AG09309 (cell line): ENCODE measurements at regions not wholly inside any gene's neighbourhood (a gene's known extent, or its start where the extent isn't known, plus 50 kb on each side); places are given as distances from the start of the nearest gene placed in this dataset.
"Not testable (repeated sequence)": the region's sequence is repeated elsewhere in the genome, so short reads cannot be mapped to it uniquely, and the experiment has no call there.

Source experiments
- DNase-seq: peaks from one replicate; pipeline ENCODE4 v3.0.0-alpha.2; 2010; ENCODE audit warnings: low read depth
- H3K4me3 ChIP-seq: 2 replicates; pipeline ENCODE4 v1.5.1; 2011; ENCODE audit warnings: mild to moderate bottlenecking, low read depth, low read length, moderate library complexity; ENCODE audit not compliant: control insufficient read depth
- TF ChIP-seq, protein P1 (sequence below): IDR thresholded peaks from 2 replicates; pipeline ENCODE4 v1.5.1; 2011; ENCODE audit warnings: mild to moderate bottlenecking, low read depth, low read length, inconsistent platforms; ENCODE audit not compliant: insufficient read depth, control insufficient read depth; ENCODE audit errors: missing control alignments

DNA sequence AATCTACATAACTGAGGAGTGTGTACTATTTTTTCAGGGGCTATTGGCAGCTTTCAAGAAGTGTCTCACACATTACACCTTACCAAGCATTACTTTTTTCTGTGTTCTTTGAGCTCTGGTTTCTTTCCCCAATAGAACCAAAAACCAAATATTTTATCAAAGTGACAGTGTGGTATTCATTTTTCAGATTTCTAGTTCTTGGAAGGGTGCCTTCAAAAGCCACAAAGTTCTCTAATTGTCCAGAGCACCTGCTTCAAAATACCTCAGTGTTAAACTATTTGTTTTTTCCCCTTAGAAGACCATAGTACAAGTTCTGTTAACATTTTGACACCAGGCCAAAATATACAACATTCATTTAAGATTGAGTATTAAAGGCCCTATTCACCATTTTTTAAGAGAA lies 515.7 kb downstream of the ETNK1 start:
- no peak overlapping the region for H3K4me3 ChIP-seq
- no peak for DNase-seq
- TF ChIP-seq, protein P1, sequence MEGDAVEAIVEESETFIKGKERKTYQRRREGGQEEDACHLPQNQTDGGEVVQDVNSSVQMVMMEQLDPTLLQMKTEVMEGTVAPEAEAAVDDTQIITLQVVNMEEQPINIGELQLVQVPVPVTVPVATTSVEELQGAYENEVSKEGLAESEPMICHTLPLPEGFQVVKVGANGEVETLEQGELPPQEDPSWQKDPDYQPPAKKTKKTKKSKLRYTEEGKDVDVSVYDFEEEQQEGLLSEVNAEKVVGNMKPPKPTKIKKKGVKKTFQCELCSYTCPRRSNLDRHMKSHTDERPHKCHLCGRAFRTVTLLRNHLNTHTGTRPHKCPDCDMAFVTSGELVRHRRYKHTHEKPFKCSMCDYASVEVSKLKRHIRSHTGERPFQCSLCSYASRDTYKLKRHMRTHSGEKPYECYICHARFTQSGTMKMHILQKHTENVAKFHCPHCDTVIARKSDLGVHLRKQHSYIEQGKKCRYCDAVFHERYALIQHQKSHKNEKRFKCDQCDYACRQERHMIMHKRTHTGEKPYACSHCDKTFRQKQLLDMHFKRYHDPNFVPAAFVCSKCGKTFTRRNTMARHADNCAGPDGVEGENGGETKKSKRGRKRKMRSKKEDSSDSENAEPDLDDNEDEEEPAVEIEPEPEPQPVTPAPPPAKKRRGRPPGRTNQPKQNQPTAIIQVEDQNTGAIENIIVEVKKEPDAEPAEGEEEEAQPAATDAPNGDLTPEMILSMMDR, result no peak

DNA sequence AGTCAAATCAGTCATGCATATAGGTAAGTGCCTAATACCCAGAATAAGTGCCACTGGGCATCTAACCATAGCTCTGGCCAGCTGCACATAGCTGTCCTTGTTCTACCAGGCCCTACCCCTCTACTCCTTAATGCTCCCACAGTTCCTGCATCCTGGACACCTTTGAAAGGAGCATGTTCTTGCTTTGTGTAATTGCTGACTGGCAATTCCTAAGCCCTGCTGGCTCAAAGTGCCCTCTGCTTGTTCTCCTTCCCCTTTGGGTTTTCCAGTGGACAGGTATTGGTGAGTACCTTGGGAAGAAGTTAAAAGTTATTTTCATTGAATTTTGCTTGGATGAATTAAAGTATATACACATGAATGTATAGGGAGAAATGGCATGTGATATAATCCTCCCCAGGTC lies 516.4 kb downstream of the ETNK1 start:
- no peak for DNase-seq
- TF ChIP-seq, protein P1, result no peak
- no peak overlapping the region for H3K4me3 ChIP-seq

DNA sequence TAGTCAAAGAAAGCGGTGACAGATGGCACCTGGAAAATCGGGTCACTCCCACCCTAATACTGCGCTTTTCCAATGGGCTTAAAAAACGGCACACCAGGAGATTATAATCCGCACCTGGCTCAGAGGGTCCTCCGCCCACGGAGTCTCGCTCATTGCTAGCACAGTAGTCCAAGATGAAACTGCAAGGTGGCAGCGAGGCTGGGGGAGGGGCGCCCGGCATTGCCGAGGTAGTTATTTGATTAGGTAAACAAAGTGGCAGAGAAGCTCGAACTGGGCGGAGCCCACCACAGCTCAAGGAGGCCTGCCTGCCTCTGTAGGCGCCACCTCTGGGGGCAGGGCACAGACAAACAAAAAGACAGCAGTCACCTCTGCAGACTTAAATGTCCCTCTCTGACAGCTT lies 521.1 kb downstream of the ETNK1 start:
- DNase-seq, H3K4me3 ChIP-seq: not testable (repeated sequence)

DNA sequence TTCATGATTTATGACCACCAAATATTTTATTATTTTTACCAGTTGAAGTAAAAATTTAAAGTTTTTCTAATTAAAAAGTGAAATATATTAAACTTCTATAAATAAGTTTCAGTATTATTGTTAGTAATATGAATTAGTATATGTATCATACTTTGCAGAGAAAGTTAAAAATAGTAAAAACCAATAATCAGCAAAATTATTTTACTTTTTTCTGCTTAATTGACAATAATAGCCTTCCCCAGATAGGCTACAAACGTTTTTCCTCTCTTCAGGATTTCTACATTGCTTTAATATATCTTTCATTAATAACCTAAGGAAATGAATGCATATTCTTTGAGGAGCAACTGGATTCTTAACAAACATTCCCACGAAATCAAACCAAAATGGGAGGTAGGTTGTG lies 543.5 kb downstream of the ETNK1 start:
- TF ChIP-seq, protein P1, result no peak
- H3K4me3 ChIP-seq, result no peak overlapping the region
- DNase-seq, result no peak

DNA sequence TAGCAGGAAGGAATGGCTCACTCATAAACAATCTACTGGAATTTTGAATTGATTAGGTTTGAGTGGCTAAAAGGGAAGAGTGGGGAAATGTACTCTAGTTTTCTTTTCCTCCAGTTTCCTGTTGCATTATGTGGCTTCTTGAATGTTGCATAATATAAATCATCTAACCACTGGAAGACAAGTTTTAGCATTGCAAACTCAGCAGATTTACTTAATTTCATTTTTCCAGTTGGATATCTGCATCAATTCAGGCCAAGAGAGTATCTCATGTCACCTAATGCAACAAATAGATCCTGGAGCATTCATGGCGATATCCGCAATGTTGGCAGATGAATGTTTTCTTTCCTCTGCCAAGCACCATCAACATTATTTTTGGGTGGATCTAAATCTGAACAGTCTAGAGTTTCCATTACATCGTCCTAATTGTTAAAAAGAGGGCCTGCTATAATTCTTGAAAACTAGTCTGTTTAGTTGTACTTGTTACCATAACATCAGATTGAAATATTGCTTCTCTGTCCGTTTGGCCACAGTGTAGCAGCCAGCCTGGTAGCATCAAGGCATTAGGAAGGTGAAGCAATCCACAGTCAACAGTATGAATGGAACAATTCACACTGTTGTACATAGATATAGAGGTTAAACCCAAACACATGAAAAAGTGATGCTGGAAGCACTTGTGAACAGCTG lies 544.2 kb downstream of the ETNK1 start:
- no peak overlapping the region for H3K4me3 ChIP-seq
- TF ChIP-seq, protein P1, result no peak
- no peak for DNase-seq

DNA sequence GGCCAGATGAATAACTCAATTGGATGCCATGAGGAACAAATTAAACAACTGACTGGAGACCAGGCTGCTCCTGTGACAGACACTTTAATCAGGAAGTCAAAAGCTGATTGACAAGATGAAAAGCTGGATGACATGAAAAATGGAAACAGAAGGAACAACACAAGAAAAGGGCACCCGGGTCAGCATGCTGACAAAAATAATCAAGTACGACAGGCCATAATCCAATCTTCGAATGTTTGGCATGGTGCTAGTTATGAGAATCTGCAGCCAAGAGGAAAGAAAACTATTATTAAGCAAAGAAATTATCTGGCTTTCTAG lies 544.7 kb downstream of the ETNK1 start:
- no peak for DNase-seq
- TF ChIP-seq, protein P1, result no peak
- H3K4me3 ChIP-seq, result no peak overlapping the region

DNA sequence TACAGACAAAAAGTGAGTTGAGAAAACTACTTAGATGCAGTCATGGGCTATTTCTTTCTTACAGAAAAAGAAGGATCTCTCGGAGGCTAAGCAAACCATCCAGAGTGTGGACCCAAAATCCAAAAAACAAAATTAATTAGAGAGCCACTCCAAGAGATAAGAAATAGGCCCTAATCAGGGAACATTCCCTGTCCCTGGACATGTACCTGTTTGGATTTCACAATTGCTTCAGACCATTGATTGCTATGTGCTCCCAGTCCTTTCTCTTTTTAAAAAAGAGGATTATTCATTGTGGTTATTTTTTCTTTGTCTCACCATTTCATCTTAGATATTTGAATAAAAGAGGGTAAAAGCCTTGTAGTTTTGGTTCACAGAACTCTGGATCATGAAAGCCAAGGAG lies 549.9 kb downstream of the ETNK1 start:
- DNase-seq, result no peak
- TF ChIP-seq, protein P1, result no peak

DNA sequence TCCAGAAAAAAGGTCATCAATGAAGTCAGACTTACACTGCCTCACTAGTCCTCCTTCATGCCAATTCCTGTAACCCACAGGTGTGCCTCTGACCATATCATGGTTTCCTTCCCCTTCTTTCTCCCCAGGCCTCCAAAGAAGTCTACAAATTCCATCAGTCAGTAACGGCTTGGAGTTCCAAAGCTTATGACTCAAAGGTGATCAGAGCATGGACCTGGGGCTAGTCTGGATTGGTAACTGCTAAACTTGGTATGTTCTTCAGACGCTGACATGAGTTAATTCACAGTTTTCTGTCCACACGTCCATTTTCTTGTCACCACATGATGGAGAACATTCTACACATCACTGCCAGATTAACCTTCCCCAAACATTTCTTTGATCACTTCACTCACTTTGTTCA lies 560.4 kb downstream of the ETNK1 start:
- TF ChIP-seq, protein P1, result no peak
- H3K4me3 ChIP-seq, result no peak overlapping the region
- no peak for DNase-seq

More for the DNA sequence above, 549.9 kb downstream of the ETNK1 start:
- no peak overlapping the region for H3K4me3 ChIP-seq
